ENCODE measurements at regions not wholly inside any gene's neighbourhood (a gene's known extent, or its start where the extent isn't known, plus 50 kb on each side); places are given as distances from the start of the nearest gene placed in this dataset.
"Not testable (repeated sequence)": the region's sequence is repeated elsewhere in the genome, so short reads cannot be mapped to it uniquely, and the experiment has no call there.

- not testable (repeated sequence) for H3K4me3 Mint-ChIP-seq; H3K27me3 Mint-ChIP-seq; H3K4me1 Mint-ChIP-seq (ENCODE audit: low read depth); H3K36me3 Mint-ChIP-seq (ENCODE audit: low read depth); H3K9me3 Mint-ChIP-seq; H3K27ac Mint-ChIP-seq
Measured at GRCh38 chr9:108032079-108032478, 542.5 kb upstream of the KLF4 start.

- not testable (repeated sequence) for H3K4me3 Mint-ChIP-seq; H3K4me1 Mint-ChIP-seq (ENCODE audit: low read depth); H3K36me3 Mint-ChIP-seq (ENCODE audit: low read depth); H3K9me3 Mint-ChIP-seq; H3K27ac Mint-ChIP-seq; H3K27me3 Mint-ChIP-seq
Measured at GRCh38 chr9:108031221-108031620, 541.7 kb upstream of the KLF4 start.

- not testable (repeated sequence) for H3K4me3 Mint-ChIP-seq; H3K27ac Mint-ChIP-seq; H3K36me3 Mint-ChIP-seq (ENCODE audit: low read depth); H3K4me1 Mint-ChIP-seq (ENCODE audit: low read depth); H3K9me3 Mint-ChIP-seq; H3K27me3 Mint-ChIP-seq
Measured at GRCh38 chr9:108026718-108027117, 537.1 kb upstream of the KLF4 start.

- no peaks in the 10 kb centered on the region for H3K4me1 Mint-ChIP-seq (ENCODE audit: low read depth)
- H3K9me3 Mint-ChIP-seq = peaks cover 1% of the 10 kb centered on the region
- H3K27ac Mint-ChIP-seq = no peak overlapping the region
- H3K27me3 Mint-ChIP-seq = no peaks in the 10 kb centered on the region
- H3K36me3 Mint-ChIP-seq (ENCODE audit: low read depth) = no peaks in the 10 kb centered on the region
- no peak overlapping the region for H3K4me3 Mint-ChIP-seq
Measured at GRCh38 chr9:108024604-108025003, 535.0 kb upstream of the KLF4 start.

GRCh38 chr9:108022246-108022935 is 532.8 kb upstream of the KLF4 start:
- no peak overlapping the region for H3K4me3 Mint-ChIP-seq
- no peaks in the 10 kb centered on the region for H3K27me3 Mint-ChIP-seq
- H3K36me3 Mint-ChIP-seq (ENCODE audit: low read depth) = no peaks in the 10 kb centered on the region
- H3K9me3 Mint-ChIP-seq = no peaks in the 10 kb centered on the region
- no peaks in the 10 kb centered on the region for H3K4me1 Mint-ChIP-seq (ENCODE audit: low read depth)
- H3K27ac Mint-ChIP-seq = no peak overlapping the region

GRCh38 chr9:108021096-108021710 is 531.6 kb upstream of the KLF4 start:
- no peak overlapping the region for H3K27ac Mint-ChIP-seq
- H3K4me3 Mint-ChIP-seq = no peak overlapping the region
- no peaks in the 10 kb centered on the region for H3K27me3 Mint-ChIP-seq
- peaks cover 4% of the 10 kb centered on the region for H3K9me3 Mint-ChIP-seq
- H3K4me1 Mint-ChIP-seq (ENCODE audit: low read depth) = no peaks in the 10 kb centered on the region
- H3K36me3 Mint-ChIP-seq (ENCODE audit: low read depth) = no peaks in the 10 kb centered on the region

GRCh38 chr9:108019821-108020220 is 530.3 kb upstream of the KLF4 start:
- H3K4me1 Mint-ChIP-seq (ENCODE audit: low read depth) = no peaks in the 10 kb centered on the region
- H3K9me3 Mint-ChIP-seq = peaks cover 4% of the 10 kb centered on the region
- no peaks in the 10 kb centered on the region for H3K27me3 Mint-ChIP-seq

GRCh38 chr9:108017671-108018070 is 528.1 kb upstream of the KLF4 start:
- H3K9me3 Mint-ChIP-seq = peaks cover 4% of the 10 kb centered on the region
- H3K4me3 Mint-ChIP-seq = no peak overlapping the region
- no peaks in the 10 kb centered on the region for H3K4me1 Mint-ChIP-seq (ENCODE audit: low read depth)
- no peaks in the 10 kb centered on the region for H3K27me3 Mint-ChIP-seq
- no peak overlapping the region for H3K27ac Mint-ChIP-seq
- H3K36me3 Mint-ChIP-seq (ENCODE audit: low read depth) = no peaks in the 10 kb centered on the region

More at GRCh38 chr9:108019821-108020220, 530.3 kb upstream of the KLF4 start:
- Mint-ChIP-seq H3K36me3 (ENCODE audit: low read depth) (no peaks in the 10 kb centered on the region), H3K27ac (no peak overlapping the region), H3K4me3 (no peak overlapping the region)

GRCh38 chr9:108016446-108016845 is 526.9 kb upstream of the KLF4 start:
- no peak overlapping the region for H3K27ac Mint-ChIP-seq
- H3K9me3 Mint-ChIP-seq = peaks cover 4% of the 10 kb centered on the region
- no peaks in the 10 kb centered on the region for H3K27me3 Mint-ChIP-seq
- H3K36me3 Mint-ChIP-seq (ENCODE audit: low read depth) = no peaks in the 10 kb centered on the region
- peaks cover 4% of the 10 kb centered on the region for H3K4me1 Mint-ChIP-seq (ENCODE audit: low read depth)
- no peak overlapping the region for H3K4me3 Mint-ChIP-seq

- H3K27ac Mint-ChIP-seq = no peak overlapping the region
- no peaks in the 10 kb centered on the region for H3K36me3 Mint-ChIP-seq (ENCODE audit: low read depth)
- no peak overlapping the region for H3K4me3 Mint-ChIP-seq
- H3K4me1 Mint-ChIP-seq (ENCODE audit: low read depth) = peaks cover 4% of the 10 kb centered on the region
- H3K27me3 Mint-ChIP-seq = no peaks in the 10 kb centered on the region
- peaks cover 4% of the 10 kb centered on the region for H3K9me3 Mint-ChIP-seq
Measured at GRCh38 chr9:108015690-108016089, 526.1 kb upstream of the KLF4 start.

GRCh38 chr9:108014353-108014752 is 524.8 kb upstream of the KLF4 start:
- Mint-ChIP-seq H3K9me3 (peaks cover 4% of the 10 kb centered on the region), H3K27ac (no peak overlapping the region), H3K4me1 (ENCODE audit: low read depth) (peaks cover 4% of the 10 kb centered on the region), H3K36me3 (ENCODE audit: low read depth) (no peaks in the 10 kb centered on the region), H3K4me3 (no peak overlapping the region), H3K27me3 (no peaks in the 10 kb centered on the region)

GRCh38 chr9:108012886-108013665 is 523.5 kb upstream of the KLF4 start:
- Mint-ChIP-seq H3K4me3 (no peak overlapping the region), H3K36me3 (ENCODE audit: low read depth) (no peaks in the 10 kb centered on the region), H3K27ac (no peak overlapping the region), H3K27me3 (no peaks in the 10 kb centered on the region), H3K4me1 (ENCODE audit: low read depth) (peaks cover 4% of the 10 kb centered on the region), H3K9me3 (peaks cover 4% of the 10 kb centered on the region)

GRCh38 chr9:108012405-108012804 is 522.8 kb upstream of the KLF4 start:
- H3K4me1 Mint-ChIP-seq (ENCODE audit: low read depth) = peaks cover 4% of the 10 kb centered on the region
- no peak overlapping the region for H3K27ac Mint-ChIP-seq
- no peaks in the 10 kb centered on the region for H3K36me3 Mint-ChIP-seq (ENCODE audit: low read depth)
- H3K27me3 Mint-ChIP-seq = no peaks in the 10 kb centered on the region
- H3K4me3 Mint-ChIP-seq = no peak overlapping the region
- H3K9me3 Mint-ChIP-seq = peaks cover 4% of the 10 kb centered on the region

- Mint-ChIP-seq H3K4me3 (no peak overlapping the region), H3K4me1 (ENCODE audit: low read depth) (no peaks in the 10 kb centered on the region), H3K27me3 (no peaks in the 10 kb centered on the region), H3K27ac (no peak overlapping the region), H3K36me3 (ENCODE audit: low read depth) (no peaks in the 10 kb centered on the region), H3K9me3 (no peaks in the 10 kb centered on the region)
Measured at GRCh38 chr9:108003526-108003925, 514.0 kb upstream of the KLF4 start.

GRCh38 chr9:108002371-108002956 is 512.9 kb upstream of the KLF4 start:
- no peaks in the 10 kb centered on the region for H3K4me1 Mint-ChIP-seq (ENCODE audit: low read depth)
- no peaks in the 10 kb centered on the region for H3K36me3 Mint-ChIP-seq (ENCODE audit: low read depth)
- peaks cover 4% of the 10 kb centered on the region for H3K9me3 Mint-ChIP-seq
- no peak overlapping the region for H3K27ac Mint-ChIP-seq
- H3K4me3 Mint-ChIP-seq = no peak overlapping the region
- H3K27me3 Mint-ChIP-seq = peaks cover 3% of the 10 kb centered on the region

All from stimulated activated naive CD8-positive, alpha-beta T cell treated with anti-CD3 and anti-CD28 coated beads, Interleukin-15, Interleukin-2, amounts not matched to agents 100 ng/mL and 50 ng/mL, for 24 hours (primary cell).